Neural cell (in vitro differentiated cells): ENCODE measurements at regions not wholly inside any gene's neighbourhood (a gene's known extent, or its start where the extent isn't known, plus 50 kb on each side); places are given as distances from the start of the nearest gene placed in this dataset.

Experiments used
- H2AFZ ChIP-seq: fragments of 200-600, 300-800 bp; sonication (generic), shearing (Covaris generic); 2 replicates; pipeline ENCODE4 v1.6.0; 2014; ENCODE audit warnings: low read depth, mild to moderate bottlenecking, antibody characterized with exemption, low read length, moderate library complexity
- H3F3A ChIP-seq: fragments of 200-600 bp; shearing (Covaris generic); 2 replicates; pipeline ENCODE4 v1.6.1; 2016; ENCODE audit warnings: mild to moderate bottlenecking, moderate library complexity, mixed read lengths, antibody characterized with exemption, low read length; ENCODE audit not compliant: insufficient read depth, poor library complexity, severe bottlenecking
- H3K27ac ChIP-seq: fragments of 200-600, 300-800 bp; sonication (generic), shearing (Covaris generic); 2 replicates; pipeline ENCODE4 v1.5.1; 2014; ENCODE audit warnings: mild to moderate bottlenecking, low read length, moderate library complexity
- H3K27me3 ChIP-seq: fragments of 300-800, 200-600 bp; sonication (generic), shearing (Covaris generic); 2 replicates; pipeline ENCODE4 v1.6.0; 2014; ENCODE audit warnings: mild to moderate bottlenecking, low read depth, low read length, moderate library complexity; ENCODE audit not compliant: insufficient read depth
- H3K36me3 ChIP-seq: fragments of 300-800, 200-600 bp; sonication (generic), shearing (Covaris generic); 2 replicates; pipeline ENCODE4 v1.5.1; 2014; ENCODE audit warnings: mild to moderate bottlenecking, antibody characterized with exemption, low read length, moderate library complexity; ENCODE audit not compliant: insufficient read depth
- H3K4me2 ChIP-seq: fragments of 300-800, 200-600 bp; sonication (generic), shearing (Covaris generic); 2 replicates; pipeline ENCODE4 v1.6.0; 2014; ENCODE audit warnings: mild to moderate bottlenecking, low read length
- H3K4me3 ChIP-seq: fragments of 300-800, 200-600 bp; sonication (generic), shearing (Covaris generic); 2 replicates; pipeline ENCODE4 v1.5.1; 2014; ENCODE audit warnings: mild to moderate bottlenecking, low read length, moderate library complexity
- H3K79me2 ChIP-seq: fragments of 200-600 bp; shearing (Covaris generic); replicated peaks from 2 replicates; pipeline ENCODE4 v1.6.0; 2014; ENCODE audit warnings: mild to moderate bottlenecking, low read length, moderate library complexity; ENCODE audit not compliant: insufficient read depth
- H3K9ac ChIP-seq: fragments of 300-800, 200-600 bp; sonication (generic), shearing (Covaris generic); 2 replicates; pipeline ENCODE4 v1.6.1; 2016; ENCODE audit warnings: mild to moderate bottlenecking, low read length, mixed read lengths
- H3K9me2 ChIP-seq: fragments of 200-600 bp; shearing (Covaris generic); 2 replicates; pipeline ENCODE4 v1.6.1; 2016; ENCODE audit warnings: mild to moderate bottlenecking, low read length, mixed read lengths; ENCODE audit not compliant: insufficient read depth
- H3K9me3 ChIP-seq: fragments of 200-600, 300-800 bp; sonication (generic), shearing (Covaris generic); 2 replicates; pipeline ENCODE4 v1.6.1; 2016; ENCODE audit warnings: mild to moderate bottlenecking, mixed run types, low read length, moderate library complexity, mixed read lengths
- H4K20me1 ChIP-seq: fragments of 200-600 bp; shearing (Covaris generic); 2 replicates; pipeline ENCODE4 v1.6.1; 2016; ENCODE audit warnings: mild to moderate bottlenecking, mixed run types; ENCODE audit not compliant: insufficient read depth
- EP300 ChIP-seq: fragments of 450-650 bp; conservative IDR thresholded peaks from 2 replicates; pipeline ENCODE4 v1.6.1; 2014; ENCODE audit warnings: antibody characterized with exemption, mild to moderate bottlenecking, moderate library complexity; ENCODE audit not compliant: poor library complexity, severe bottlenecking
- EZH2 ChIP-seq: fragments of 200-600, 300-800 bp; shearing (Covaris generic), sonication (generic); IDR thresholded peaks from 2 replicates; pipeline ENCODE4 v1.6.1; 2014; ENCODE audit warnings: antibody characterized with exemption, low read length, borderline replicate concordance, mild to moderate bottlenecking; ENCODE audit not compliant: insufficient read depth, poor library complexity, severe bottlenecking
- MXI1 ChIP-seq: fragments of 450-650 bp; conservative IDR thresholded peaks from 2 replicates; pipeline ENCODE4 v1.6.1; 2014; ENCODE audit warnings: antibody characterized with exemption, mild to moderate bottlenecking; ENCODE audit not compliant: poor library complexity, severe bottlenecking
- POLR2AphosphoS5 ChIP-seq: IDR thresholded peaks from 2 replicates; pipeline ENCODE4 v1.6.1; 2012
- RAD21 ChIP-seq: fragments of 450-650 bp; conservative IDR thresholded peaks from 2 replicates; pipeline ENCODE4 v1.6.1; 2014; ENCODE audit warnings: antibody characterized with exemption, mild to moderate bottlenecking, moderate library complexity
- SMC3 ChIP-seq: fragments of 450-650 bp; conservative IDR thresholded peaks from 2 replicates; pipeline ENCODE4 v1.6.1; 2014; ENCODE audit warnings: antibody characterized with exemption, mild to moderate bottlenecking, moderate library complexity; ENCODE audit not compliant: poor library complexity
- TAF1 ChIP-seq: IDR thresholded peaks from 2 replicates; pipeline ENCODE4 v1.6.1; 2012; ENCODE audit warnings: low read depth
- TF ChIP-seq, protein P1 (sequence below): IDR thresholded peaks from 2 replicates; pipeline ENCODE4 v1.6.1; 2012; ENCODE audit warnings: borderline replicate concordance
- TF ChIP-seq, protein P2 (sequence below): fragments of 450-650 bp; IDR thresholded peaks from 2 replicates; pipeline ENCODE4 v1.5.1; 2014; ENCODE audit warnings: antibody characterized with exemption, mild to moderate bottlenecking, moderate library complexity; ENCODE audit not compliant: poor library complexity, severe bottlenecking

DNA sequence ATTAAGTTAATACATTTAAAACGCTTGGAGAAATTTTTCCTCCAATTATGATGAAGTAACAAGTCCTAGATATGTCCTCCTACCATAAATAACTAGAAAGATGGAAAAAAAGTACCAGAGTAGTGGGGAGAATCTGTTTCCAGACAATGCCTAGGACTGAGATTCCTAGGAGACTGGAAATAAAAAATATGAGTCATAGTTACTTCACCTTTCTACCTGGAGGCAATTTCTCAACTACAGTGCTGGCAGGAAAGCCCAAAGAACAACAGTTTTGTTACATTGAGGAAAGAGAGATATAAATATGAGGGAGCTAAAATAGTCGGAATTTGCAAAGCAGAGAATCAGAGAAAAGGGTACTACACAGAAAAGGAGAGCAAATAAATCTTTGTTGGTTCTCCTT lies 202.1 kb upstream of the ARHGAP42 start:
- Histone ChIP-seq H3K4me2 (no peak overlapping the region), H2AFZ (no peak overlapping the region), H3K9ac (no peak overlapping the region), H3K27ac (no peak overlapping the region), H3K9me2 (no peaks in the 10 kb centered on the region), H3K9me3 (no peaks in the 10 kb centered on the region), H3K79me2 (no peaks in the 10 kb centered on the region), H3K36me3 (no peaks in the 10 kb centered on the region), H4K20me1 (no peaks in the 10 kb centered on the region), H3K4me3 (no peak overlapping the region), H3F3A (no peaks in the 10 kb centered on the region), H3K27me3 (no peaks in the 10 kb centered on the region)
- TF ChIP-seq, protein P1, sequence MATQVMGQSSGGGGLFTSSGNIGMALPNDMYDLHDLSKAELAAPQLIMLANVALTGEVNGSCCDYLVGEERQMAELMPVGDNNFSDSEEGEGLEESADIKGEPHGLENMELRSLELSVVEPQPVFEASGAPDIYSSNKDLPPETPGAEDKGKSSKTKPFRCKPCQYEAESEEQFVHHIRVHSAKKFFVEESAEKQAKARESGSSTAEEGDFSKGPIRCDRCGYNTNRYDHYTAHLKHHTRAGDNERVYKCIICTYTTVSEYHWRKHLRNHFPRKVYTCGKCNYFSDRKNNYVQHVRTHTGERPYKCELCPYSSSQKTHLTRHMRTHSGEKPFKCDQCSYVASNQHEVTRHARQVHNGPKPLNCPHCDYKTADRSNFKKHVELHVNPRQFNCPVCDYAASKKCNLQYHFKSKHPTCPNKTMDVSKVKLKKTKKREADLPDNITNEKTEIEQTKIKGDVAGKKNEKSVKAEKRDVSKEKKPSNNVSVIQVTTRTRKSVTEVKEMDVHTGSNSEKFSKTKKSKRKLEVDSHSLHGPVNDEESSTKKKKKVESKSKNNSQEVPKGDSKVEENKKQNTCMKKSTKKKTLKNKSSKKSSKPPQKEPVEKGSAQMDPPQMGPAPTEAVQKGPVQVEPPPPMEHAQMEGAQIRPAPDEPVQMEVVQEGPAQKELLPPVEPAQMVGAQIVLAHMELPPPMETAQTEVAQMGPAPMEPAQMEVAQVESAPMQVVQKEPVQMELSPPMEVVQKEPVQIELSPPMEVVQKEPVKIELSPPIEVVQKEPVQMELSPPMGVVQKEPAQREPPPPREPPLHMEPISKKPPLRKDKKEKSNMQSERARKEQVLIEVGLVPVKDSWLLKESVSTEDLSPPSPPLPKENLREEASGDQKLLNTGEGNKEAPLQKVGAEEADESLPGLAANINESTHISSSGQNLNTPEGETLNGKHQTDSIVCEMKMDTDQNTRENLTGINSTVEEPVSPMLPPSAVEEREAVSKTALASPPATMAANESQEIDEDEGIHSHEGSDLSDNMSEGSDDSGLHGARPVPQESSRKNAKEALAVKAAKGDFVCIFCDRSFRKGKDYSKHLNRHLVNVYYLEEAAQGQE: no peak
- TF ChIP-seq POLR2AphosphoS5 (no peak), EZH2 (no peak), MXI1 (no peak), RAD21 (no peak)
- TF ChIP-seq, protein P2, sequence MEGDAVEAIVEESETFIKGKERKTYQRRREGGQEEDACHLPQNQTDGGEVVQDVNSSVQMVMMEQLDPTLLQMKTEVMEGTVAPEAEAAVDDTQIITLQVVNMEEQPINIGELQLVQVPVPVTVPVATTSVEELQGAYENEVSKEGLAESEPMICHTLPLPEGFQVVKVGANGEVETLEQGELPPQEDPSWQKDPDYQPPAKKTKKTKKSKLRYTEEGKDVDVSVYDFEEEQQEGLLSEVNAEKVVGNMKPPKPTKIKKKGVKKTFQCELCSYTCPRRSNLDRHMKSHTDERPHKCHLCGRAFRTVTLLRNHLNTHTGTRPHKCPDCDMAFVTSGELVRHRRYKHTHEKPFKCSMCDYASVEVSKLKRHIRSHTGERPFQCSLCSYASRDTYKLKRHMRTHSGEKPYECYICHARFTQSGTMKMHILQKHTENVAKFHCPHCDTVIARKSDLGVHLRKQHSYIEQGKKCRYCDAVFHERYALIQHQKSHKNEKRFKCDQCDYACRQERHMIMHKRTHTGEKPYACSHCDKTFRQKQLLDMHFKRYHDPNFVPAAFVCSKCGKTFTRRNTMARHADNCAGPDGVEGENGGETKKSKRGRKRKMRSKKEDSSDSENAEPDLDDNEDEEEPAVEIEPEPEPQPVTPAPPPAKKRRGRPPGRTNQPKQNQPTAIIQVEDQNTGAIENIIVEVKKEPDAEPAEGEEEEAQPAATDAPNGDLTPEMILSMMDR: no peak

DNA sequence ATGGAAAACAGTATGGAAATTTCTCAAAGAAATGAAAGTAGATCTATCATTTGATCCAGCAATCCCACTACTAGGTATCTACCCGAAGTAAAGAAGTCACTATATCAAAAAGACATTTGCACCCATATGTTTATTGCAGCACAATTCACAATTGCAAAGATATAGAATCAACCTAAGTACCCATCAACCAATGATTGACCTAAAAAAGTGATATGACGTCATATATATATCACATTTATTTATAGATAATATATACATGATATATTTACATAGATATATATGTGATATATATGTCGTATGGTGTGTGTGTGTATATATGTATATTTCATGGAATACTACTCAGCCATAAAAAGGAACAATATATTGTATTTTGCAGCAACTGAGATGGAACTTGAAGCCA lies 188.3 kb upstream of the ARHGAP42 start:
- Histone ChIP-seq H2AFZ (no peak overlapping the region), H3K27ac (no peak overlapping the region), H3K79me2 (no peaks in the 10 kb centered on the region), H4K20me1 (no peaks in the 10 kb centered on the region), H3K9ac (no peak overlapping the region), H3K27me3 (no peaks in the 10 kb centered on the region), H3K9me2 (no peaks in the 10 kb centered on the region), H3K4me3 (no peak overlapping the region), H3K36me3 (no peaks in the 10 kb centered on the region), H3F3A (no peaks in the 10 kb centered on the region), H3K9me3 (no peaks in the 10 kb centered on the region), H3K4me2 (no peak overlapping the region)
- TF ChIP-seq SMC3: no peak
- TF ChIP-seq RAD21: no peak
- no peak for TF ChIP-seq POLR2AphosphoS5
- TF ChIP-seq, protein P2: no peak
- no peak for TF ChIP-seq EZH2
- no peak for TF ChIP-seq TAF1
- no peak for TF ChIP-seq EP300
- TF ChIP-seq MXI1: no peak
- TF ChIP-seq, protein P1: no peak
